KMS-11 (cell line): ENCODE measurements at regions not wholly inside any gene's neighbourhood (a gene's known extent, or its start where the extent isn't known, plus 50 kb on each side); places are given as distances from the start of the nearest gene placed in this dataset.

Source experiments
- H2AFZ ChIP-seq: fragments of 200-600 bp; sonication (generic); 2 replicates; pipeline ENCODE4 v1.6.1; 2016; ENCODE audit warnings: antibody characterized with exemption, mixed run types, low read depth
- H3K27ac ChIP-seq: fragments of 200-600 bp; sonication (generic); 2 replicates; pipeline ENCODE4 v1.6.1; 2016; ENCODE audit warnings: mild to moderate bottlenecking, mixed run types
- H3K27me3 ChIP-seq: fragments of 200-600 bp; sonication (generic); 2 replicates; pipeline ENCODE4 v1.6.1; 2017; ENCODE audit warnings: mild to moderate bottlenecking, low read depth, mixed run types, moderate library complexity; ENCODE audit not compliant: insufficient read depth
- H3K36me3 ChIP-seq: fragments of 200-600 bp; sonication (generic); 2 replicates; pipeline ENCODE4 v1.6.1; 2017; ENCODE audit warnings: mild to moderate bottlenecking, mixed run types; ENCODE audit not compliant: insufficient read depth
- H3K4me1 ChIP-seq: fragments of 200-600 bp; sonication (generic); 2 replicates; pipeline ENCODE4 v1.6.1; 2016; ENCODE audit warnings: mild to moderate bottlenecking, low read depth, mixed run types; ENCODE audit not compliant: poor library complexity, severe bottlenecking
- H3K4me2 ChIP-seq: fragments of 200-600 bp; sonication (generic); 2 replicates; pipeline ENCODE4 v1.7.0; 2016; ENCODE audit warnings: mild to moderate bottlenecking, mixed run types
- H3K4me3 ChIP-seq: fragments of 200-600 bp; sonication (generic); IDR thresholded peaks from 2 replicates; pipeline ENCODE4 v1.6.1; 2017; ENCODE audit warnings: low read depth, low read length, mixed read lengths; ENCODE audit not compliant: insufficient read depth
- H3K79me2 ChIP-seq: fragments of 200-600 bp; sonication (generic); 2 replicates; pipeline ENCODE4 v1.6.1; 2016; ENCODE audit warnings: low read depth, mixed run types; ENCODE audit not compliant: insufficient read depth
- H3K9ac ChIP-seq: fragments of 200-600 bp; sonication (generic); 2 replicates; pipeline ENCODE4 v1.6.1; 2016; ENCODE audit warnings: mild to moderate bottlenecking, mixed run types
- H4K20me1 ChIP-seq: fragments of 200-600 bp; sonication (generic); 2 replicates; pipeline ENCODE4 v1.6.1; 2016; ENCODE audit warnings: mild to moderate bottlenecking, mixed run types; ENCODE audit not compliant: insufficient read depth
- TF ChIP-seq, protein P1 (sequence below): fragments of 200-600 bp; sonication (generic); conservative IDR thresholded peaks from 2 replicates; pipeline ENCODE4 v1.6.1; 2017; ENCODE audit warnings: low read depth, mild to moderate bottlenecking, antibody characterized with exemption, low read length, moderate library complexity, mixed read lengths

- H2AFZ ChIP-seq = no peak overlapping the region
- no peaks in the 10 kb centered on the region; the same call in 1 of the 2 replicates for H3K27me3 ChIP-seq
- TF ChIP-seq, protein P1, sequence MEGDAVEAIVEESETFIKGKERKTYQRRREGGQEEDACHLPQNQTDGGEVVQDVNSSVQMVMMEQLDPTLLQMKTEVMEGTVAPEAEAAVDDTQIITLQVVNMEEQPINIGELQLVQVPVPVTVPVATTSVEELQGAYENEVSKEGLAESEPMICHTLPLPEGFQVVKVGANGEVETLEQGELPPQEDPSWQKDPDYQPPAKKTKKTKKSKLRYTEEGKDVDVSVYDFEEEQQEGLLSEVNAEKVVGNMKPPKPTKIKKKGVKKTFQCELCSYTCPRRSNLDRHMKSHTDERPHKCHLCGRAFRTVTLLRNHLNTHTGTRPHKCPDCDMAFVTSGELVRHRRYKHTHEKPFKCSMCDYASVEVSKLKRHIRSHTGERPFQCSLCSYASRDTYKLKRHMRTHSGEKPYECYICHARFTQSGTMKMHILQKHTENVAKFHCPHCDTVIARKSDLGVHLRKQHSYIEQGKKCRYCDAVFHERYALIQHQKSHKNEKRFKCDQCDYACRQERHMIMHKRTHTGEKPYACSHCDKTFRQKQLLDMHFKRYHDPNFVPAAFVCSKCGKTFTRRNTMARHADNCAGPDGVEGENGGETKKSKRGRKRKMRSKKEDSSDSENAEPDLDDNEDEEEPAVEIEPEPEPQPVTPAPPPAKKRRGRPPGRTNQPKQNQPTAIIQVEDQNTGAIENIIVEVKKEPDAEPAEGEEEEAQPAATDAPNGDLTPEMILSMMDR = no peak
- H3K27ac ChIP-seq = no peak overlapping the region
- no peaks in the 10 kb centered on the region for H3K36me3 ChIP-seq
- no peaks in the 10 kb centered on the region for H3K79me2 ChIP-seq
- H3K4me1 ChIP-seq = no peaks in the 10 kb centered on the region
- H4K20me1 ChIP-seq = no peaks in the 10 kb centered on the region
- no peak overlapping the region for H3K9ac ChIP-seq
- H3K4me3 ChIP-seq = no peak overlapping the region
- H3K4me2 ChIP-seq = no peak overlapping the region
These were observed 615.5 kb downstream of the NPHP4 start for GRCh38 chr1:5376538-5377247.

DNA sequence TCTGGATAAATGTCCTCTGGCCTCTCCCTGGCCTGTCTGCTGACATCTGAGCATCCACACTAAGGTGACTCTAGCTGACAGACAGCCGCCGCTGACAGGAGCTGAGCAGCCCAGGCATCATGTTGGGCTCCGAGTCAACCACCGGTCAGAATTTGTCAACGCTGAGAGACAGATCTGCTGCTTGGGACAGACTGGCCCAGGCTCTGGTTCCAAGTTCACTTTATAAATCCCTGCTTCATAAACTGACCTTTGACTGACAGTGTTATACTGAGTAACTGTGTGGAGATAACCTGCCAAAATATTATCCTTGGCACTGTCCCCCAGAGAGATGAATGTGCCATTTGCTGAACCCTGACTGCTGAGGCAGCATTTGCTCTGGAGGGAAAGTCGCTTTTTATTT lies 616.7 kb downstream of the NPHP4 start:
- TF ChIP-seq, protein P1 = no peak
- no peak overlapping the region for H3K27ac ChIP-seq
- H3K79me2 ChIP-seq = no peaks in the 10 kb centered on the region

GRCh38 chr1:5374192-5374591 lies 618.0 kb downstream of the NPHP4 start:
- Histone ChIP-seq H3K4me1 (no peaks in the 10 kb centered on the region), H3K36me3 (no peaks in the 10 kb centered on the region), H3K27ac (no peak overlapping the region), H3K9ac (no peak overlapping the region), H3K79me2 (no peaks in the 10 kb centered on the region), H4K20me1 (no peaks in the 10 kb centered on the region), H3K4me3 (no peak overlapping the region), H2AFZ (no peak overlapping the region), H3K27me3 (no peaks in the 10 kb centered on the region), H3K4me2 (no peak overlapping the region)
- TF ChIP-seq, protein P1 = no peak

More for the DNA sequence above, 616.7 kb downstream of the NPHP4 start:
- Histone ChIP-seq H3K27me3 (no peaks in the 10 kb centered on the region; the same call in 1 of the 2 replicates), H2AFZ (no peak overlapping the region), H3K9ac (no peak overlapping the region), H3K4me1 (no peaks in the 10 kb centered on the region), H3K4me3 (no peak overlapping the region), H3K36me3 (no peaks in the 10 kb centered on the region), H3K4me2 (no peak overlapping the region), H4K20me1 (no peaks in the 10 kb centered on the region)

DNA sequence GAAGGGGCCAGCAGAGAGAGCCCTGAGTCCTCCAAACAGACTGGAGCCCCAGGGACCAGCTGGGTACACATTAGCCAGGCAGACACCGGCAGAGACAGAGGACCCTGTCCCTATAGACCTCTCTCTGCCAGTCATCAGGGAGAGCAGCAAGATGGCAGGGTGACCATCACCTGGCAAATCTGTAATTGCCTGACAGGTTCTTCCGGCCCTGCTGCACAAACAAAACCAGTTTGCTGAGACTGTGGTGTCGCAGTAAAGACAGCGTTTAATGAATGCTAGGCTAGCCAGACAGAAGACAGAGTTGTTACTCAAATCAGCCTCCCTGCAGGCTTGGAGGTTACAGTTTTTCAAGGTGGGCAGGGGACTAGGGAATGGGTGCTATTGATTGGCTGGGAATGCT lies 618.9 kb downstream of the NPHP4 start:
- no peak overlapping the region for H3K4me2 ChIP-seq
- H3K27ac ChIP-seq = no peak overlapping the region
- H3K79me2 ChIP-seq = no peaks in the 10 kb centered on the region
- H4K20me1 ChIP-seq = no peaks in the 10 kb centered on the region
- no peaks in the 10 kb centered on the region for H3K27me3 ChIP-seq
- TF ChIP-seq, protein P1 = no peak
- H3K4me3 ChIP-seq = no peak overlapping the region
- no peaks in the 10 kb centered on the region for H3K4me1 ChIP-seq
- H2AFZ ChIP-seq = no peak overlapping the region
- no peak overlapping the region for H3K9ac ChIP-seq
- H3K36me3 ChIP-seq = no peaks in the 10 kb centered on the region
